CD14-positive monocyte (primary cell): ENCODE measurements at regions not wholly inside any gene's neighbourhood (a gene's known extent, or its start where the extent isn't known, plus 50 kb on each side); places are given as distances from the start of the nearest gene placed in this dataset.

ENCODE experiments used
- DNase-seq, 3 donors: peaks; one replicate each; pipeline ENCODE4 v3.0.0-alpha.2; 2011 to 2022
- H2AFZ ChIP-seq: 2 replicates; pipeline ENCODE4 v1.6.0; 2012; ENCODE audit warnings: mild to moderate bottlenecking, low read depth, low read length, inconsistent platforms; ENCODE audit not compliant: insufficient read depth, poor library complexity, severe bottlenecking
- H3K27ac ChIP-seq, 2 donors: 1 replicate in 1 of 2; 2 replicates in 1 of 2; pipeline ENCODE4 v1.5.1; 2012 to 2013; ENCODE audit warnings: low read length in 2 of 2, control low read depth in 1 of 2, inconsistent platforms in 1 of 2, low read depth in 1 of 2, mild to moderate bottlenecking in 1 of 2
- H3K27me3 ChIP-seq, 2 donors: one replicate each; pipeline versions ENCODE4 v1.6.0 to v1.6.1; 2011 to 2013; ENCODE audit warnings: low read length in 2 of 2; ENCODE audit not compliant: control insufficient read depth in 2 of 2, insufficient read depth in 2 of 2
- H3K36me3 ChIP-seq, 2 donors: replicated peaks in 1 of 2; 1 replicate in 1 of 2; 2 replicates in 1 of 2; pipeline versions ENCODE4 v1.5.1 to v1.6.1; 2012 to 2013; ENCODE audit warnings: low read length in 2 of 2, control low read depth in 1 of 2, inconsistent platforms in 1 of 2, mild to moderate bottlenecking in 1 of 2; ENCODE audit not compliant: insufficient read depth in 2 of 2, control insufficient read depth in 1 of 2
- H3K4me1 ChIP-seq, 2 donors: 1 replicate in 1 of 2; 2 replicates in 1 of 2; pipeline versions ENCODE4 v1.5.1 to v1.6.1; 2012 to 2013; ENCODE audit warnings: low read length in 2 of 2, control low read depth in 1 of 2, inconsistent platforms in 1 of 2, mild to moderate bottlenecking in 1 of 2, moderate library complexity in 1 of 2; ENCODE audit not compliant: insufficient read depth in 2 of 2, control insufficient read depth in 1 of 2
- H3K4me2 ChIP-seq: replicated peaks from 2 replicates; pipeline ENCODE3; 2012; ENCODE audit warnings: low read length, moderate library complexity, mild to moderate bottlenecking; ENCODE audit not compliant: poor library complexity, severe bottlenecking; ENCODE audit errors: extremely low read depth
- H3K4me3 ChIP-seq, 3 experiments: fragments of 200-600 bp in 1 of 3; sonication (generic) in 1 of 3; replicated peaks in 1 of 3; 1 replicate in 2 of 3; 2 replicates in 1 of 3; pipeline ENCODE4 v1.5.1; 2011 to 2013; ENCODE audit warnings: low read length in 3 of 3, mild to moderate bottlenecking in 3 of 3, control low read depth in 2 of 3, low read depth in 2 of 3, inconsistent platforms in 1 of 3, moderate library complexity in 1 of 3
- H3K79me2 ChIP-seq: 2 replicates; pipeline ENCODE4 v1.6.0; 2012; ENCODE audit warnings: mild to moderate bottlenecking, control low read depth, inconsistent platforms, low read length, moderate library complexity; ENCODE audit not compliant: insufficient read depth
- H3K9ac ChIP-seq: 2 replicates; pipeline ENCODE4 v1.6.0; 2017; ENCODE audit warnings: low read length, mild to moderate bottlenecking; ENCODE audit not compliant: insufficient read depth, poor library complexity, severe bottlenecking
- H3K9me3 ChIP-seq, 2 donors: replicated peaks in 1 of 2; 1 replicate in 1 of 2; 2 replicates in 1 of 2; pipeline versions ENCODE4 v1.5.1 to v1.6.1; 2012 to 2013; ENCODE audit warnings: low read length in 2 of 2, control low read depth in 1 of 2; ENCODE audit not compliant: control insufficient read depth in 1 of 2, insufficient read depth in 1 of 2
- H4K20me1 ChIP-seq: 2 replicates; pipeline ENCODE4 v1.6.0; 2012; ENCODE audit warnings: mild to moderate bottlenecking, low read length, control low read depth, moderate library complexity; ENCODE audit not compliant: insufficient read depth
- H3K27ac Mint-ChIP-seq, 7 donors: one replicate each; pipeline ENCODE4 v1.8.0; 2020; ENCODE audit warnings: mild to moderate bottlenecking in 7 of 7, mixed read lengths in 7 of 7, moderate library complexity in 6 of 7, inconsistent platforms in 2 of 7
- H3K27me3 Mint-ChIP-seq, 3 donors: one replicate each; pipeline ENCODE4 v1.8.0; 2021 to 2022; ENCODE audit warnings: low read depth in 3 of 3, mild to moderate bottlenecking in 3 of 3, mixed read lengths in 3 of 3, moderate library complexity in 3 of 3, inconsistent platforms in 1 of 3
- H3K36me3 Mint-ChIP-seq, 2 donors: one replicate each; pipeline ENCODE4 v1.8.0; 2020; ENCODE audit warnings: mixed read lengths in 2 of 2, inconsistent platforms in 1 of 2, mild to moderate bottlenecking in 1 of 2
- H3K4me1 Mint-ChIP-seq: one replicate; pipeline ENCODE4 v1.8.0; 2020; ENCODE audit warnings: mild to moderate bottlenecking, mixed read lengths
- H3K4me3 Mint-ChIP-seq, 2 donors: one replicate each; pipeline ENCODE4 v1.8.0; 2020; ENCODE audit warnings: mild to moderate bottlenecking in 2 of 2, mixed read lengths in 2 of 2, moderate library complexity in 1 of 2
- H3K9me3 Mint-ChIP-seq, 7 donors: one replicate each; pipeline ENCODE4 v1.8.0; 2020 to 2022; ENCODE audit warnings: mixed read lengths in 7 of 7, mild to moderate bottlenecking in 6 of 7, moderate library complexity in 6 of 7, inconsistent platforms in 2 of 7
- CTCF ChIP-seq: fragments of 200-600 bp; IDR thresholded peaks from one replicate; pipeline ENCODE4 v1.8.0; 2022; ENCODE audit warnings: antibody characterized with exemption, mild to moderate bottlenecking
- WGBS: methylation state at CpG from one replicate; pipeline ENCODE4 v1.1.5; 2013; ENCODE audit warnings: missing lambda C conversion rate; ENCODE audit not compliant: insufficient coverage; 5-methylcytosine and 5-hydroxymethylcytosine counted together
- intact Hi-C, 2 donors: fragments of 100-400 bp; cut with micrococcal nuclease; formaldehyde crosslinking; loops; one replicate each; pipeline versions ENCODE4 v1.15.0 to v1.15.1; 2023

- Histone ChIP-seq H3K4me2 (no peak overlapping the region), H3K36me3 (no peaks in the 10 kb centered on the region), H2AFZ (no peak overlapping the region), H3K9ac (no peak overlapping the region), H3K4me3 (no peak overlapping the region), H3K9me3 (peaks cover 68 to 87% of the 10 kb centered on the region in 2 donors), H3K79me2 (no peaks in the 10 kb centered on the region), H3K4me1 (no peaks in the 10 kb centered on the region), H3K27ac (no peak overlapping the region), H4K20me1 (no peaks in the 10 kb centered on the region), H3K27me3 (no peaks in the 10 kb centered on the region)
- WGBS = 89% methylated on average over 4 of the region's 4 CpGs
- DNase-seq = no peak
- Mint-ChIP-seq H3K4me3 (no peak overlapping the region), H3K27ac (no peak overlapping the region), H3K9me3 (peaks cover 37 to 62% (median 59%) of the 10 kb centered on the region in 7 donors), H3K36me3 (no peaks in the 10 kb centered on the region), H3K27me3 (peaks cover 0 to 2% (median 0%) of the 10 kb centered on the region in 3 donors), H3K4me1 (no peaks in the 10 kb centered on the region)
- TF ChIP-seq CTCF = no peak
- intact Hi-C loops = no loop called here
Observed at GRCh38 chr19:57025491-57025890, 94.3 kb upstream of the USP29 start.

- DNase-seq = no peak
- Histone ChIP-seq H3K27ac (no peak overlapping the region), H3K36me3 (no peaks in the 10 kb centered on the region), H3K4me2 (no peak overlapping the region), H3K27me3 (no peaks in the 10 kb centered on the region), H2AFZ (no peak overlapping the region), H3K4me1 (no peaks in the 10 kb centered on the region), H3K4me3 (peak overlapping the region in 1 of 3 experiments; percentile 17), H3K79me2 (no peaks in the 10 kb centered on the region), H3K9me3 (peaks cover 69 to 91% of the 10 kb centered on the region in 2 donors), H4K20me1 (no peaks in the 10 kb centered on the region), H3K9ac (no peak overlapping the region)
- Mint-ChIP-seq H3K4me1 (no peaks in the 10 kb centered on the region), H3K9me3 (peaks cover 39 to 65% (median 62%) of the 10 kb centered on the region in 7 donors), H3K4me3 (no peak overlapping the region), H3K36me3 (no peaks in the 10 kb centered on the region), H3K27me3 (peaks cover 0 to 2% (median 0%) of the 10 kb centered on the region in 3 donors), H3K27ac (no peak overlapping the region)
- no CpG with 5 or more reads among the region's 3 CpGs for WGBS
- TF ChIP-seq CTCF = no peak
- intact Hi-C loops = no loop called here
Observed at GRCh38 chr19:57026476-57026875, 93.3 kb upstream of the USP29 start.
